Ovary (tissue), 3 donors: ENCODE measurements at regions not wholly inside any gene's neighbourhood (a gene's known extent, or its start where the extent isn't known, plus 50 kb on each side); places are given as distances from the start of the nearest gene placed in this dataset.
"Not testable (repeated sequence)": the region's sequence is repeated elsewhere in the genome, so short reads cannot be mapped to it uniquely, and the experiment has no call there.

ENCODE experiments used
- CTCF ChIP-seq, 3 donors: fragments of 450-650 bp in 2 of 3; fragments of 200-600 bp in 1 of 3; IDR thresholded peaks; one replicate each; pipeline versions ENCODE4 v1.5.1 to v1.8.0; 2016 to 2022; ENCODE audit warnings: antibody characterized with exemption in 3 of 3, mild to moderate bottlenecking in 1 of 3
- EP300 ChIP-seq: sonication (generic); formaldehyde crosslinking; IDR thresholded peaks from one replicate; pipeline ENCODE4 v1.6.1; 2017; ENCODE audit warnings: antibody characterized with exemption
- donor health status: DM: no; HTN: no; CAD: no.

GRCh38 chr5:148752375-148752774 is 74.0 kb upstream of the ADRB2 start:
- not testable (repeated sequence) for TF ChIP-seq CTCF (IDR thresholded peaks at IDR 0.05); EP300
